H9 (cell line): ENCODE measurements at regions not wholly inside any gene's neighbourhood (a gene's known extent, or its start where the extent isn't known, plus 50 kb on each side); places are given as distances from the start of the nearest gene placed in this dataset.

ENCODE experiments used
- DNase-seq: peaks from one replicate; pipeline ENCODE4 v3.0.0-alpha.2; 2017
- H2AFZ ChIP-seq: one replicate; pipeline ENCODE4 v1.6.1; 2013; ENCODE audit warnings: mild to moderate bottlenecking, low read length, control low read depth, moderate library complexity
- H2AK5ac ChIP-seq: 2 replicates; pipeline ENCODE4 v1.6.1; 2013; ENCODE audit warnings: low read length, control low read depth, mixed read lengths; ENCODE audit not compliant: insufficient read length
- H2BK120ac ChIP-seq: one replicate; pipeline ENCODE4 v1.6.1; 2013; ENCODE audit warnings: low read depth, mild to moderate bottlenecking, low read length, control low read depth, inconsistent platforms; ENCODE audit not compliant: poor library complexity, severe bottlenecking
- H2BK12ac ChIP-seq: 2 replicates; pipeline ENCODE4 v1.6.1; 2013; ENCODE audit warnings: low read length, control low read depth, mixed read lengths, low read depth; ENCODE audit not compliant: insufficient read length
- H2BK15ac ChIP-seq: 2 replicates; pipeline ENCODE4 v1.6.1; 2013; ENCODE audit warnings: low read depth, low read length, control low read depth
- H2BK20ac ChIP-seq: one replicate; pipeline ENCODE4 v1.6.1; 2013; ENCODE audit warnings: low read depth, mild to moderate bottlenecking, low read length, control low read depth, inconsistent platforms; ENCODE audit not compliant: poor library complexity, severe bottlenecking
- H2BK5ac ChIP-seq: 2 replicates; pipeline ENCODE4 v1.6.1; 2013; ENCODE audit warnings: low read length, control low read depth, mixed read lengths; ENCODE audit not compliant: insufficient read length
- H3K14ac ChIP-seq: 2 replicates; pipeline ENCODE4 v1.6.1; 2013; ENCODE audit warnings: low read length, control low read depth; ENCODE audit not compliant: insufficient read depth
- H3K18ac ChIP-seq: 2 replicates; pipeline ENCODE4 v1.6.1; 2013; ENCODE audit warnings: low read depth, mild to moderate bottlenecking, mixed read lengths, low read length, control low read depth; ENCODE audit not compliant: insufficient read length
- H3K23ac ChIP-seq: 2 replicates; pipeline ENCODE4 v1.6.1; 2013; ENCODE audit warnings: low read length, control low read depth, mixed read lengths, low read depth; ENCODE audit not compliant: insufficient read length
- H3K23me2 ChIP-seq: 2 replicates; pipeline ENCODE4 v1.6.1; 2013; ENCODE audit warnings: low read depth, mild to moderate bottlenecking, mixed read lengths, low read length, control low read depth; ENCODE audit not compliant: insufficient read length, poor library complexity, severe bottlenecking
- H3K27ac ChIP-seq: 2 replicates; pipeline ENCODE4 v1.5.1; 2013; ENCODE audit warnings: low read length, control low read depth, mixed read lengths, low read depth; ENCODE audit not compliant: insufficient read length
- H3K27me3 ChIP-seq: 2 replicates; pipeline ENCODE4 v1.6.1; 2013; ENCODE audit warnings: low read length, control low read depth, inconsistent platforms; ENCODE audit not compliant: insufficient read depth
- H3K4ac ChIP-seq: 2 replicates; pipeline ENCODE4 v1.6.1; 2013; ENCODE audit warnings: low read depth, mild to moderate bottlenecking, control low read depth, inconsistent platforms, low read length, moderate library complexity
- H3K4me1 ChIP-seq: 2 replicates; pipeline ENCODE4 v1.6.1; 2013; ENCODE audit warnings: low read length, control low read depth, inconsistent platforms; ENCODE audit not compliant: insufficient read depth
- H3K4me2 ChIP-seq: 2 replicates; pipeline ENCODE4 v1.6.1; 2013; ENCODE audit warnings: low read length, control low read depth, mixed read lengths; ENCODE audit not compliant: insufficient read length, insufficient read depth
- H3K56ac ChIP-seq: 2 replicates; pipeline ENCODE4 v1.6.1; 2013; ENCODE audit warnings: low read depth, mild to moderate bottlenecking, mixed read lengths, low read length, control low read depth; ENCODE audit not compliant: insufficient read length
- H3K79me1 ChIP-seq: 2 replicates; pipeline ENCODE4 v1.6.1; 2013; ENCODE audit warnings: low read depth, mild to moderate bottlenecking, moderate library complexity, low read length, control low read depth, inconsistent platforms; ENCODE audit not compliant: insufficient read depth, poor library complexity, severe bottlenecking
- H3K79me2 ChIP-seq: 2 replicates; pipeline ENCODE4 v1.6.1; 2013; ENCODE audit warnings: low read length, control low read depth, inconsistent platforms; ENCODE audit not compliant: insufficient read depth
- H3K9ac ChIP-seq: 2 replicates; pipeline ENCODE4 v1.6.1; 2013; ENCODE audit warnings: low read length, control low read depth, mixed read lengths; ENCODE audit not compliant: insufficient read length; ENCODE audit errors: extremely low read depth
- H3K9me3 ChIP-seq: one replicate; pipeline ENCODE4 v1.6.1; 2013; ENCODE audit warnings: low read depth, low read length, inconsistent platforms; ENCODE audit not compliant: control insufficient read depth
- H3T11ph ChIP-seq: one replicate; pipeline ENCODE4 v1.6.1; 2013; ENCODE audit warnings: mild to moderate bottlenecking, low read length, control low read depth, inconsistent platforms
- H4K20me1 ChIP-seq: one replicate; pipeline ENCODE4 v1.6.1; 2013; ENCODE audit not compliant: control insufficient read depth, insufficient read length, insufficient read depth
- H4K5ac ChIP-seq: 2 replicates; pipeline ENCODE4 v1.6.1; 2013; ENCODE audit warnings: low read depth, mild to moderate bottlenecking, mixed read lengths, low read length, control low read depth; ENCODE audit not compliant: insufficient read length
- H4K8ac ChIP-seq: replicated peaks from 2 replicates; pipeline ENCODE4 v1.6.1; 2013; ENCODE audit warnings: low read length, control low read depth, mixed read lengths, low read depth; ENCODE audit not compliant: insufficient read length
- H4K91ac ChIP-seq: 2 replicates; pipeline ENCODE4 v1.6.1; 2013; ENCODE audit warnings: low read depth, mild to moderate bottlenecking, moderate library complexity, mixed read lengths, low read length, control low read depth; ENCODE audit not compliant: insufficient read length
- H3K27ac Mint-ChIP-seq, 3 experiments: 2 replicates in 2 of 3; 3 replicates in 1 of 3; pipeline ENCODE4 v1.8.0; 2020 to 2021; ENCODE audit warnings: mixed read lengths in 3 of 3, mild to moderate bottlenecking in 1 of 3, moderate library complexity in 1 of 3
- H3K27me3 Mint-ChIP-seq: 2 replicates; pipeline ENCODE4 v1.8.0; 2021; ENCODE audit warnings: low read depth, mild to moderate bottlenecking, moderate library complexity, mixed read lengths
- H3K36me3 Mint-ChIP-seq, 3 experiments: 2 replicates in 2 of 3; 3 replicates in 1 of 3; pipeline ENCODE4 v1.8.0; 2020 to 2021; ENCODE audit warnings: low read depth in 3 of 3, mixed read lengths in 3 of 3; ENCODE audit not compliant: insufficient read depth in 1 of 3
- H3K4me1 Mint-ChIP-seq, 2 experiments: 2 replicates each; pipeline ENCODE4 v1.8.0; 2020; ENCODE audit warnings: mixed read lengths in 2 of 2
- H3K4me3 Mint-ChIP-seq, 2 experiments: 2 replicates in 1 of 2; 3 replicates in 1 of 2; pipeline ENCODE4 v1.8.0; 2020 to 2021; ENCODE audit warnings: mild to moderate bottlenecking in 2 of 2, mixed read lengths in 2 of 2, moderate library complexity in 1 of 2
- H3K9me3 Mint-ChIP-seq, 2 experiments: 2 replicates in 1 of 2; 3 replicates in 1 of 2; pipeline ENCODE4 v1.8.0; 2020; ENCODE audit warnings: mild to moderate bottlenecking in 2 of 2, mixed read lengths in 2 of 2, moderate library complexity in 1 of 2
- CTCF ChIP-seq: fragments of 200-600 bp; sonication (generic); conservative IDR thresholded peaks from 3 replicates; pipeline ENCODE4 v1.8.0; 2021; ENCODE audit warnings: antibody characterized with exemption, mild to moderate bottlenecking
- WGBS: extraction: QIAGEN DNeasy Blood & Tissue Kit; methylation state at CpG from one replicate; pipeline ENCODE4 v1.1.7; 2013; ENCODE audit warnings: missing lambda C conversion rate, low lambda C conversion rate, mixed read lengths; ENCODE audit not compliant: insufficient read length; ENCODE audit errors: extremely low coverage; 5-methylcytosine and 5-hydroxymethylcytosine counted together

GRCh38 chr16:54422569-54422978 is 136.0 kb upstream of the IRX3 start:
- no peaks in the 10 kb centered on the region for H3K9me3 ChIP-seq
- no peak overlapping the region for H2BK5ac ChIP-seq
- H2AFZ ChIP-seq = no peak overlapping the region
- no peak overlapping the region for H3K9ac ChIP-seq
- H4K91ac ChIP-seq = no peak overlapping the region
- Mint-ChIP-seq H3K36me3 (no peaks in the 10 kb centered on the region), H3K4me3 (no peak overlapping the region), H3K27ac (no peak overlapping the region; a peak in 1 of 7 replicates), H3K27me3 (peaks cover 22% of the 10 kb centered on the region), H3K9me3 (no peaks in the 10 kb centered on the region), H3K4me1 (no peaks in the 10 kb centered on the region)
- H3K4ac ChIP-seq = no peak overlapping the region
- no peak overlapping the region for H3K27ac ChIP-seq
- H2BK12ac ChIP-seq = no peak overlapping the region
- H4K8ac ChIP-seq = no peak overlapping the region
- H3K23me2 ChIP-seq = no peaks in the 10 kb centered on the region
- no peak overlapping the region for H3K56ac ChIP-seq
- no peak overlapping the region for H2AK5ac ChIP-seq
- H3T11ph ChIP-seq = no peak overlapping the region
- H2BK15ac ChIP-seq = no peak overlapping the region
- no peak overlapping the region for H3K4me2 ChIP-seq
- no peak overlapping the region for H3K18ac ChIP-seq
- no peak overlapping the region for H3K23ac ChIP-seq
- no peaks in the 10 kb centered on the region for H4K20me1 ChIP-seq
- H3K79me2 ChIP-seq = no peaks in the 10 kb centered on the region
- TF ChIP-seq CTCF = no peak
- H3K79me1 ChIP-seq = no peaks in the 10 kb centered on the region
- H2BK20ac ChIP-seq = no peak overlapping the region
- H2BK120ac ChIP-seq = no peak overlapping the region
- no peaks in the 10 kb centered on the region for H3K27me3 ChIP-seq
- H3K14ac ChIP-seq = no peak overlapping the region
- WGBS = no CpG with 5 or more reads among the region's 2 CpGs
- no peaks in the 10 kb centered on the region for H3K4me1 ChIP-seq
- no peak for DNase-seq
- no peak overlapping the region for H4K5ac ChIP-seq
